HG02759 (cell line): ENCODE measurements at regions not wholly inside any gene's neighbourhood (a gene's known extent, or its start where the extent isn't known, plus 50 kb on each side); places are given as distances from the start of the nearest gene placed in this dataset.

Experiments used
- ATAC-seq: cut with Tn5 transposase; IDR thresholded peaks from one replicate; pipeline ENCODE4 v1.9.1; 2021; ENCODE audit warnings: mild to moderate bottlenecking, moderate library complexity; ENCODE audit not compliant: unreplicated experiment

DNA sequence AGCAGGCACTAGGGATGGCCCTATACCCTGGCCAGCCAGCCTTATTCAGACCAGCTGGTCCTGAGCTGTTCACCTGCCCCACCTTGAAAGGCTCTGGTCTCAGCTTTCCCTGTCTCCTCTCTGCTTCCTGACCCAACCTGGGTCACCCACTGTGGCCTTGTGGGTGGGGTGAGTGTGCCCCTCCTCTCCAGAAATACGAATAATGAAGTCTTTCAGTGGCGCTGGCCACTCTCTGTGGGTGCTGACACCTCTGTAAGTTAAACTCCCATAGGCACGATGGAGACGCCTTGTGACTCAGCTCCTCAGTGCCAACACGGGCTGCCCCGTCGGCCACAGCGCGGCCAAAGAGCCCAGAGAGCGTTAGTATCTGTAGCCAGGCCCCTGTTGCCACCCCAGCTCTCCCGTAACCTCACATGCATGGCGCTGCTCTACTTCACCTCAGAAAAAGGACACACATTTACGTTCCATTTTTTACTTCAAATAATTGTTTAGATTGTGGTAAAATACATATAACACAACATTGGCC lies 74.6 kb upstream of the SEPTIN5 start:
- no peak for ATAC-seq

DNA sequence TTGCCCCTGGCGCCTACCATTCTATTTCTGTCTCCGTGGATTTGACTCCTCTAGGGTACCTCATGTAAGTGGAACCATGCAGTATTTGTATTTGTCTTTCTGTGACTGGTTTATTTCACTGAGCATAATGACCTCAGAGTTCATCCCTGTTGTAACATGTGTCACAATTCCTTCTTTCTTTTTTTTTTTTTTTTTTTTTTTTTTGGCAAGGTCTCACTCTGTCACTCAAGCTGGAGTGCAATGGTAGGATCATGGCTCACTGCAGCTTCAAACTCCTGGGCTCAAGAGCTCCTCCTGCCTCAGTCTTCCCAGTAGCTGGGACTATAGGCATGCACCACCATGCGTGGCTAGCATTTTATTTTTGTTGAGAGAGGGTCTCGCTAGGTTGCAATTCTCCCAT lies 74.0 kb upstream of the SEPTIN5 start:
- ATAC-seq = no peak

DNA sequence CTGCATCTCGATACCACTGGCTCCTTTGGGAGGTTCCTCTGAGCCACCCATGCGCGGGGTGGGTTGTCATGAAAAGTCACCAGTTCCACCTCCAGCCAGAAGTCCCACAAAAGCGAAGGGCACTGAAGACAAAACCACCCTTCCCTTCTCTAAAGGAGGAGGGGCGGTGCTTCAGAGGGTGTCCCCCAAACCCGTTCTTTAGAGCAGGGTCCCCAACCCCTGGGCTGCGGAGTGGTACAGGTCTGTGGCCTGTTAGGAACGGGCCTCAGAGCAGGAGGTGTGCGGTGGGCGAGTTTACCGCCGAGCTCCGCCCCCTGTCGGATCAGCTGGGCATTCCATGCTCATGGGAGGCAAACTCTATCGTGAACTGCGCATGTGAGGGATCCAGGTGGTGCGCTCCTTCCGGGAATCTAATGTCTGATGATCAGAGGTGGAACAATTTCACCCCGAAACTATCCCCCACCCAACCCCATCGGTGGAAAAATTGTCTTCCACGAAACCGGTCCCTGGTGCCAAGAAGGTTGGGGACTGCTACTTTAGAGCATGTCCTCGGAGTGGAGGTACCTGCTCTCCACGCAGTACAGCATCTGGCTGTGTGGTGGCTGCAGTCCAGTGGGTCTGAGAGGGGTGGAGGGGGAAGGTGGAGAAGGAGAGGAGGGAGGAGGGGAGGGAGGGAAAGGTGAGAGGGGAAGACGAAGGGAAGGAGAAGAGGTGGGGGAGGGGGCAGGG lies 72.9 kb upstream of the SEPTIN5 start:
- no peak for ATAC-seq

DNA sequence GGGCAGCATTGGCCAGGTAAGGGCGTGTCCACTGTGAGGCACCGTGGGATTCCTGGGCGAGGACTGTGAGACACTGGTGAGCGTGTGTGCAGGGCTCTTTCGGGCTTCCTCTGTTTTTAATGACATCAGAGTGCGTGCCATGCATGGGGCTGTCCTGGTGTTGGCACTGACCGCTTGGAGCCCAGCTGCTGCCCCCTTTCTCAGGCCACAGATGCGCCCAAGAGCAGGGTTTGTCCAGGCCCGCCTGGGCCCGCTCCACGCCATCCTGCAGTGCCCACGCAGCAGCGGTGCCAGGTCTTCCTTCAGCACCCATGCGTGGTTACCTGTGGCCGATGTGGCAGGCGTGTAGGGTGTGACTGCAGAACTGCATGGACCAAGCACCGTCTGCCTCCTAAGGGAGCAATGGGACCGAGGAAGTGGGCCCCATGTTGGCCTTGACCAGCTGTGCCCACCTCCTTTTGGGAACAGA lies 72.3 kb upstream of the SEPTIN5 start:
- no peak for ATAC-seq

DNA sequence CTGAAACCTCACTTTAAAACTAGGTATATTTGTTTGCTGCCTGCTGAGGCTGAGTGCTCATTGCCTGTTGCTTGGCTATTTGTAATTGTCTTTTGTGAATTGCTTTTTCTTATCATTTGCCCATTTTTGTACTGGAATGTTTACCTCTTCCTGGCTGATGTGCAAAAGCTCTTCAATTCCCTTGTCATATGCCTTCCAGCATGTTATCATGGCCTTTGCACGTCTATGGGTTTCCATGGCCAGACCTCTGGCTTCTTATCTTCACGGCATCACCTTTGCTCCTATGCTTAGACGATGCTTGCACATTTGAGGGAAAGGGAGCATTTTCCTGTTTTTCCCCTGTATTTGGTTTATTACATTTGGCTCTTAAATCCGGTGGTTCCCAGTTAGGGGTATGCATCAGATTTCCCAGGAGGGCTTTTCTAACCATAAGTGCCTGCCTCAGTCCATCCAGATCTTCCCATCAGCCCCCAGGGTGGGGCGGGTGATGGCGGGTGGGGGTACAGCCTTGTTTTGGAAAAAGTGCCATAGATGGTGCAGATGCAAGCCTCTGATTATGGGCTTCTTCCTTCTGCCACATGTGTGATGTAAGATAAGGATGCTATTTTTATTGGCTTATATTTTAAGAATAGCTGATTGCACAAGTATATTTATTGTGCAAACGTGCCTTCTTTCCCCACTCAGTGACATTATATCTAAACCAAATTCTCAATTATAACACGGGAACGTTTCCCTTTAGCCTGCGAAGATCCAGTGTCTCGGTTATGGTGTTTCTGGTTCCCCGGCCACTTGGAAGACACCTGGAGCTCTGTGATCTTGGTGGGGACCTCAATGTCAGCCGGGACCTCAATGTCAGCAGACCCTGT lies 70.6 kb upstream of the SEPTIN5 start:
- no peak for ATAC-seq

DNA sequence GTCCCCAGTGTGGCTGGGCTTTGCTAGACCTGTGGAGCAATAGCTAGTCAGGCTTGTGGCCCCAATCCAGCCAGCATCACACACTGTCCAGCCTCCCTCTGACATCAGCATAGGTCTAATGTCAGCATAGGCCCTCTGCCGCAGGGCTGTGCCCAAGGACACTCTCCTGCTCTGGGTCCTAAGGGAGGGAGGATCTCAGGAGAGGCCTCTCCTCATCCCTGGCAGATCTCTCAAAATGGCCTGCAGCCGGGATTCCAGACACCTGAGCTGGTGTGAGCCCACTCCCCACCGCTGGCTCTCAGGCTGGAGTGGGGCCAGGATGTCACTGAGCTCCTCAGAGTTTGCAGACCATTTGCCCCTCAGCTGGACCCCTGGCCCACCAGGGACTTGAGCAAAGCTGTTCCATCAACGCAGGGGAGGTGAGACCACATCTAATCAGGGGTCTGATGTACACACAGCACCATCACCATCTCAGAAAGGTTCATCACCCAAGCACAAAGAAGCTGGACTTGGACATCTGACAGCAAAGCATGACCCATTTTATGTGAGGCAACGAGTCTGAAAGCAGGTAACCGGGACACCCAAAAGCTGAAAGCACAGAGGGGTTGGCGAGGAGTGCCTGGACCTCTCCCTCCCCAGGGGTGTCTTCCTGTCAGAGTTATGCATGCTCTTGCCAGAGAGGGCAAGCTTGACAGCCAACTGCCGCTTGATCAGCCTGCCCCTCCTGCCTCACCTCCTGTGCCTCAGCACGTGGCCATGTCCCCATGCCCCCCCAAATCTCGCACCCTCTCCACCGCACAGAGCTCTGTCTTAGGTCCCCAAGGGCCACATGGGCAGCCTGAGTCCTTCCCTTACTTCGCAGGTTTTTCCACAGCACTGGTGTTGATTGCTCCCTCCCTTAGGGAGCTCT lies 69.7 kb upstream of the SEPTIN5 start:
- no peak for ATAC-seq

DNA sequence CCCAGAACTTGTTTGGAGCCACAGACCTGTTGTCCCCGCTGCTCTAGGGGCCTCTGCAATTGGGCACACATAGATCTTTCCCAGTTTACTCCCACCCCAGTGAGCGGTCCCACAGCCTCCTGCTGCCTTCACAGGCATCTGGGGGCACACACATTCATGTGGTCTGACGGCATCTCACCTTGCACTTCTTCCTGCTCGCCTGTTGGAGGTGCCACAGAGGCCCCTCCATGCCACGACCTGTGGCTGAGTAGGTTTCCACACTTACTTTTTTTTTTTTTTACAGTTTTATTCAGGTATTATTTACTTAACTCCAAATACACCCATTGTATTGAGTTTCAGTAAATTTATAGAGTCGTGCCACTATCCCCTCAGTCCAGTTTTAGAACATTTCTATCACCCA lies 68.9 kb upstream of the SEPTIN5 start:
- no peak for ATAC-seq

DNA sequence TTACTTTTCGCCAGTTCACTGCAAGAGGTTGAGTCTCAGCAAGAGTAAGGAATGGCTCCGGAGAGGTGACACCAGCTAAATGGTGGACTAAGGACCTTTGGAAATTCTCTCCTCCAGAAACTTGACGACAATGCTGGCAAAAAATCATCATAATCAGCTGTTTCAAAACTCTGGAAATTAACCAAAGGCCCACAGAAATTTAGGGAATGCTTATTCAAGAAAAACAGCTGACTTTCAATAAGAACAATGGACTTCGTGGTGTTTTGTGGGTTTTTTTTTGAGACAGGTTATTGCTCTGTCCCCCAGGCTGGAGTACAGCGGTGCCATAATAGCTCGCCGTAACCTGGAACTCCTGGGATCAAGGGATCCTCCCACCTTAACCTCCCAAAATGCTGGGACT lies 68.4 kb upstream of the SEPTIN5 start:
- ATAC-seq = no peak

DNA sequence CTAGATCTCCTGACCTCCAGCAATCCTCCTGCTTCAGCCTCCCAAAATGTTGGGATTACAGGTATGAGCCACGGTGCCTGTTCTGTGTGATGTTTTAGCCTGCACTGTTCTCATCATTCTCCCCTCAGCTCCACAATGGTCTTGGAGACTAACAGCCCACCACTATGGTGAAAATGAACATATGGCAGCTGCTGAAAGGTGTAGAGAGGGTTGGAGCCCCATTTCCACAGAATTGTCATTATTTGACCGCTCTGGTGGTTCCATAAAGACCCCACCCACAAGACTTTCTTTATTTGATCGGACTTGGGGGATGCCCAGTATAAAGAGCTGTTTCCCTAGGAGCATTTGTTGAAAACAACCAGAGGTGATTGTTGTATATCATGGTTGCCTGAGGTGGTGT lies 67.9 kb upstream of the SEPTIN5 start:
- ATAC-seq = no peak

DNA sequence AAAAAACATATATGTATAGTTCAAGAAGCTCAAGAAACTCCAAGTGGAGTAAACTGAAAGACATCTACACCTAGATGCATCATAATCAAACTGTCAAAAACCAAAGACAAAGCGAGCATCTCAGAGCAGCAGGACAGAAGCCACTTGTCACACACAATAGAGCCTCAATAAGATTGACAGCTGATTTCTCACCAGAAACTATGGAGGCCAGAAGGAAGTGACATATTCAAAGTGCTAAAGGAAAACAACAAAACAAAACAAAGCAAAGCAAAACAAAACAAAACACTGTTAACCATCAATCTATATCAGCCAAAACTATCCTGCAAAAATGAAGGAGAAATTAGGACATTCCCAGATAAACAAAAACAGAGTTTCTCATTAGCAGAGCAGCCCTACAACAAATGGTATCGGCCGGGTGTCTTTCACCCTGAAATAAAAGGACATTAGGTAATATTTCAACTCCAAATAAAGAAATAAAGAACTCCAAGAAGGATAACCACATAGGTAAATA lies 65.8 kb upstream of the SEPTIN5 start:
- ATAC-seq = no peak

DNA sequence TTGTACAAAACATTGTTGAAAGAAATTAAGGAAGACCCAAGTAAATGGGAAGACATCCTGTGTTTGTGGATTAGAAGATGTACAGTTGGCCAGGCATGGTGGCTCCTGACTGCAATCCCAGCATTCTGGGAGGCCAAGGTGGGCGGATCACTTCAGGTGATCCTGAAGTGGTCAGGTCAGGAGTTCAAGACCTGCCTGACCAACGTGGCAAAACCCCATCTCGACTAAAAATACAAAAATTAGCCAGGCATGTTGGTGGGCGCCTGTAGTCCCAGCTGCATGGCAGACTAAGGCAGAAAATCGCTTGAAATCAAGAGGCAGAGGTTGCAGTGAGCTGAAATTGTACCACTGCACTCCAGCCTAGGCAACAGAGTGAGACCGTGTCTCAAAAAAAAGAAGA lies 62.0 kb upstream of the SEPTIN5 start:
- no peak for ATAC-seq

DNA sequence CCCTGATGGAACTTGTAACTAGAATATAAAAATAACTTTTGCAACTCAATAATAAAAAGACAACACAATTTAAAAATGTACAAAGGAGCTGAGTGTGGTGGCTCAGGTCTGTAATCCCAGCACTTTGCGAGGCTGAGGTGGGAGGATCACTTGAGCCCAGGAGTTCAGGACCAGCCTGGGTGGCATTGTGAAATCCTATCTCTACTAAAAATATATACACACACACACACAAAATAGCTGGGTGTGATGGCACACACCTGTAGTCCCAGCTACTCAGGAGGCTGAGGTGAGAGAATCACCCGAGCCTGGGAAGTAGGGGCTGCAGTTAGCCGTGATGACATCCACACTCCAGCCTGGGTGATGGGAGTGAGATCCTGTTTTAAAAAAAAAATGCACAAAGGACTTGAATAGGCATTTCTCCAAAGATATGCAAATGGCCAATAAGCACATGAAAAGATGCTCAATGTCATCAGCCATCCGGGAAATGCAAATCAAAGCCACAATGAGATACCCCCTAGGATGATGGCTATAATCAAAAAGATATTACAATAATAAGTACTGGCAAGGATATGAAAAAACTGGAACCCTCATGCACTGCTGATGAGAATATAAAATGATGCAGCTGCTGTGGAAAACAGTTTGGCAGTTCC lies 59.8 kb upstream of the SEPTIN5 start:
- no peak for ATAC-seq

DNA sequence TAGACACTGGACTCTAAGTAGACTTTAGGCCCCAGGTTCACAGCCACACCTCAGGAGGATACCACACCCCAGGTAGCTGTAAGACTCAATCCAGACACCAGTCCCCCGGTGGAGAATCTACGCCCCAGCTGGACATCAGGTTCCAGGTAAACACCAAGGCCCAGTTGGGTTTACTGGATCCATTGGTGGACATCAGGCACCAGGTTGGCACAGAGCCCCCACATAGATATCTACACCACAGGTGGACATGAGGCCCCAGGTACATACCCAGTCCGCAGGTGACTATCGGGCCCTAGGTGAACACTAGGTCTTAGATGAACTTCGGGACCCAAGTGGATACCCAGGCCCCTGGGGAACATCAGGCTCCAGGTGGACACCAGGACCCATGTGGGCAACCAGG lies 58.9 kb upstream of the SEPTIN5 start:
- no peak for ATAC-seq

DNA sequence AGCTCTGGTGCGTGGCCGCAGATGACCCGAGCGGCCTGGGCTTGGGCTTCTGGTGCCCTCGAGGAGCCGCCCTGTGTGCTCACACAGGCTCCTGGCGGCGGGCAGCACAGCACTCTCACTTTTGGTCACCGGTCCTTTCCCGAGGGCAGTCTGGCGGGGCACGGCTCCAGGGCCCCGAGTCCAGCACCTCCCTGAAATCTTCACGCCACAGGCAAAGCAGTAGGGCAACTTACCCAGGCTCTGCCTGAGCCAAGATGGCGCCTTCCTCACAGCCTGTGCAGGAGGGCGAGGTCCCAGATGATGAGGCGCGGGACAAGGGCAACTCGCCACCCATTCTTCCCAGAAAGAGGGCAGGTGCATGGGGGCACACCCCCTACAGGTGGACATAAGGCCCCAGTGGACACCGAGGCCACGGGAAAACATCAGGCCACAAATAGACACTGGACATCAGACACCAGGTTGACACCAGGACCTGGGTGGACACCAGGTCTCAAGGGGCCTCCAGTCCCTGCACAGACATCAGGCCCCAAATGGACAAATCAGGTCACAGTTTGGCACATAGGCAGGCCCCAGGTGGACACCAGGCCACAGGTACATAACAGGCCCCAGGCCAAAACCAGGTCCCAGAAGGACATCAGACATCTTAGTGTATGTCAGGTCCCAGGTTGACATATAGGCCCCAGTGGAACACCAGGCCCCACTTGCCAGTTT lies 57.6 kb upstream of the SEPTIN5 start:
- no peak for ATAC-seq

DNA sequence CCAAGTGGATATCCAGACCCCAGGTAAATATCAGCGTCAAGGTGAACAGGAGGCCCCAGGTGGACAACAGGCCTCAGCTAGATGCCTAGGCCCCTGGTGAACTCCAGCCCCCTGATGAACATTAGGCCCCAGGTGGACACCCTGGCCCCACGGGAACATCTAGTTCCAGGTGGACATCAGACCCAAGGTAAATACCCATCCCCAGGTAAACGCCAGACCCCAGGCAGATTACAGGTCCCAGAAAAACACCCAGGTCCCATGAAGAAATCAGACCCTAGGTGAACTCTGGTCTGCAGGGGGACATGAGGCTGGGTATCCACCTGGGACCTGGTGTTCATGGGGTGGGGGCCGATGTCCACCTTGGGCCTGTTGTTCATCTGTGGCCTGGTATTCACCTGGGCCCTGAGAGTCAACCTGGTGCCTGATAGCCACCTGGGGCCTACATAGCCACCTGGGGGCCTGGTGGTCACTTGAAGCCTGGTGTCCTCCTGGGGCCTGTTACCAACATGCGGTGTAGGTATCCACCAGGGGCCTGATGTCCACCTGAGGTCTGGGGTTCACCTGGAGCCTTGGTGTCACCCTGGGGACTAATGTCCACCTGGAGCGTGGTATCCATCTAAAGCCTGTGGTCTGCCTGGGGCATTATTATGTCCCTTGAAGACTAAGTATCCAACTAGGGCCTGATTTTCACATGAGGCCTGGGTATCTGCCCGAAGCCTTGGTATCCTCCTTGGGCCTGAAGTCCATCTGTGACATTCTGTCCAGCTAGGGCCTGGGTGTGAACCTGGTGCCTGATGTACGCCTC lies 56.8 kb upstream of the SEPTIN5 start:
- no peak for ATAC-seq

DNA sequence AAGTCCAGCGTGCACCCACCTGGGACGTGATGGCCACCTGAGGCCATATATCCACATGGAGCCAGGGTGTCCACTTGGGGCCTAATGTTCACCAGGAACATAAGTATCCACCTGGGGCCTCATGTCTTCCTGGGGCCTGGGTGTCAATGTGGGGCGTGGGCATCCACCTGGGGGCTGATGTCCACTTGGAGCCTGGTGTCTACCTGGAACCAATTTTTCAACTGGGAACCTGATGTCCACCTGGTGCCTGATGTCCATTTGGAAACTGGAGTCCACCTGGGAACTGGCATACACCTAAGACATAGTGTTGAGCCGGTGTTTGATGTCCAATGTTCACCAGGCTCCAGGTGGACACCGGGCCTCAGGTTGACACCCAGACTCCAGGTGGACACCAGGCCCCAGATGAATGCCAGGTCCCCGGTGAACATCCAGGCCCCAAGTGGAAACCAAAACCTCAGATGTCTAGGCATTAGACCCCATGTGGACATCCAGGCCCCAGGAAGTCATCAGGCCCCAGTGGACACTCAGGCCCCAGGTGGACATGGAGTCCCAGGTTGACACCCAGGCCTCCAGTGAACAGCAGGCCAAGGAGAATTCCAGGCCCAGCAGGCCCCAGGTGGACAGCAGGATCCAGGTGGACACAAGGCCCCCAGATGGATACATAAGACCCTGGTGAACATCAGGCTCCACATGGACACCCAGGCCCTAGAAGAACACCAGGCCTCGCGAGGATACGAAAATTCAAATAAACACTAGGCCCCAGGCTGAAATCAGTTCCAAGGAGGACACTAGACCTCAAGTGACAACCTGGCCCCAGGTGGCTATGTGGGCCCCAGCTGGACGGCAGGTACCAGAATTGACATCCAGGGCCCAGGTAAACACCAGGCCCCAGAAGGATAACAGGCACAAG lies 56.0 kb upstream of the SEPTIN5 start:
- ATAC-seq = no peak

DNA sequence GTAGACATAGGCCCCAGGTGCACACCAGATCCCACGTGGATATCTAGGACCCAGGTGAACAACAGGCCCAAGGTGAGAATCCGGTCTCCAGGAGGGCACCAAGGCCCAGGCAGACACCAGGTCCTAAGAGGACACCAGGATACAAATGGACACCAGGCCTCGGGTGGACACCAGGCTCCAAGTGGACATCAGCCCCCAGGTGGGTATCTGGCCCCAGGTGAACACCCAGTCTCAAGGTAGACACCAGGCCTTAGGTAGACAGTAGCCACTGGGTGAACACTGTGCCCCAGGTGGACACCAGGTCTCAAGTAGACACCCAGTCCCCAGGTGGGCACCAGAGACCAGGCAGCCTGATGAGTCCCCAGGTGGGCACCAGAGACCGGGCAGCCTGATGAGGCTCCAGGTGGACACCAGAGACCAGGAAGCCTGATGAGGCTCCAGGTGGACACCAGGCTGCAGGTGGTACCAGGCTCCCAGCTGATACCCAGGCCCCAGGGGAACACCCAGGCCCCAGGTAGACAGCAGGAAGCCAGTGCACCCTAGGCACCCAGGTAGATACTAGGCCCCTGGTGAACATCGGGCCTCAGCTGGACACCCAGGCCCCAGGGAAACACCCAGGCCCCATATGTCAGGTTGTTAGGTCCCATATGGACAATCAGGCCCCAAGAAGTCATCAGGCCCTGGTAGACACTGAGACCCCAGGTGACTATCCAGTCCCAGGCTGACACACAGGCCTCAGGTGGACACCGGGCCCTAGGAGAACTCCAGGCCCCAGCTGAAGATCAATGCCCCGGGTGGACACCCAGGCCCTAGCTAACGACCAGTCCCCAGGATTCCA lies 55.1 kb upstream of the SEPTIN5 start:
- no peak for ATAC-seq
